HG03175 (cell line): ENCODE measurements at regions not wholly inside any gene's neighbourhood (a gene's known extent, or its start where the extent isn't known, plus 50 kb on each side); places are given as distances from the start of the nearest gene placed in this dataset.
"Not testable (repeated sequence)": the region's sequence is repeated elsewhere in the genome, so short reads cannot be mapped to it uniquely, and the experiment has no call there.

Experiments used
- ATAC-seq: cut with Tn5 transposase; IDR thresholded peaks from one replicate; pipeline ENCODE4 v1.9.1; 2021; ENCODE audit warnings: mild to moderate bottlenecking, moderate library complexity; ENCODE audit not compliant: unreplicated experiment

- no peak for ATAC-seq
Measured at GRCh38 chr4:164288578-164288977, 465.4 kb upstream of the SMIM31 start.

GRCh38 chr4:164293203-164293602 is 460.7 kb upstream of the SMIM31 start:
- ATAC-seq: no peak

GRCh38 chr4:164293743-164294142 is 460.2 kb upstream of the SMIM31 start:
- ATAC-seq: no peak

GRCh38 chr4:164301430-164301829 is 452.5 kb upstream of the SMIM31 start:
- ATAC-seq: no peak

GRCh38 chr4:164304101-164304639 is 449.8 kb upstream of the SMIM31 start:
- no peak for ATAC-seq

GRCh38 chr4:164304861-164305260 is 449.1 kb upstream of the SMIM31 start:
- no peak for ATAC-seq

GRCh38 chr4:164307262-164307661 is 446.7 kb upstream of the SMIM31 start:
- no peak for ATAC-seq

GRCh38 chr4:164312671-164313070 is 441.3 kb upstream of the SMIM31 start:
- ATAC-seq: no peak

GRCh38 chr4:164313853-164314252 is 440.1 kb upstream of the SMIM31 start:
- no peak for ATAC-seq

- ATAC-seq: no peak
Measured at GRCh38 chr4:164318350-164318749, 435.6 kb upstream of the SMIM31 start.

GRCh38 chr4:164319688-164320087 is 434.2 kb upstream of the SMIM31 start:
- no peak for ATAC-seq

- no peak for ATAC-seq
Measured at GRCh38 chr4:164320847-164321246, 433.1 kb upstream of the SMIM31 start.

GRCh38 chr4:164326056-164326455 is 427.9 kb upstream of the SMIM31 start:
- no peak for ATAC-seq

- ATAC-seq: no peak
Measured at GRCh38 chr4:164337219-164337944, 416.5 kb upstream of the SMIM31 start.

- ATAC-seq: no peak
Measured at GRCh38 chr4:164343472-164343976, 410.4 kb upstream of the SMIM31 start.

GRCh38 chr4:164345756-164346155 is 408.2 kb upstream of the SMIM31 start:
- no peak for ATAC-seq

- no peak for ATAC-seq
Measured at GRCh38 chr4:164350061-164350460, 403.9 kb upstream of the SMIM31 start.

GRCh38 chr4:164350716-164351115 is 403.2 kb upstream of the SMIM31 start:
- ATAC-seq: not testable (repeated sequence)

GRCh38 chr4:164357957-164358356 is 396.0 kb upstream of the SMIM31 start:
- ATAC-seq: peak; percentile 45

- ATAC-seq: no peak
Measured at GRCh38 chr4:164358400-164358799, 395.5 kb upstream of the SMIM31 start.

- ATAC-seq: no peak
Measured at GRCh38 chr4:164359881-164360280, 394.1 kb upstream of the SMIM31 start.

GRCh38 chr4:164368894-164369293 is 385.0 kb upstream of the SMIM31 start:
- ATAC-seq: no peak

- no peak for ATAC-seq
Measured at GRCh38 chr4:164373021-164373420, 380.9 kb upstream of the SMIM31 start.
